Parathyroid adenoma (tissue), 2 donors: ENCODE measurements at regions not wholly inside any gene's neighbourhood (a gene's known extent, or its start where the extent isn't known, plus 50 kb on each side); places are given as distances from the start of the nearest gene placed in this dataset.
"Not testable (repeated sequence)": the region's sequence is repeated elsewhere in the genome, so short reads cannot be mapped to it uniquely, and the experiment has no call there.

Experiments
- H2AFZ ChIP-seq: fragments of 300-600 bp; sonication (generic); one replicate; pipeline ENCODE4 v1.7.0; 2017; ENCODE audit warnings: antibody characterized with exemption, mild to moderate bottlenecking
- H3K27ac ChIP-seq: fragments of 300-600 bp; sonication (generic); one replicate; pipeline ENCODE4 v1.7.0; 2017
- H3K27me3 ChIP-seq: fragments of 300-600 bp; sonication (generic); one replicate; pipeline ENCODE4 v1.7.0; 2017; ENCODE audit warnings: low read length; ENCODE audit not compliant: control insufficient read depth, insufficient read depth
- H3K36me3 ChIP-seq: fragments of 300-600 bp; sonication (generic); one replicate; pipeline ENCODE4 v1.7.0; 2017; ENCODE audit warnings: low read length; ENCODE audit not compliant: control insufficient read depth, insufficient read depth
- H3K4me1 ChIP-seq: fragments of 300-600 bp; sonication (generic); one replicate; pipeline ENCODE4 v1.7.0; 2017; ENCODE audit warnings: control low read depth
- H3K4me2 ChIP-seq: fragments of 300-600 bp; sonication (generic); one replicate; pipeline ENCODE4 v1.7.0; 2017; ENCODE audit warnings: low read length
- H3K4me3 ChIP-seq: fragments of 300-600 bp; sonication (generic); one replicate; pipeline ENCODE4 v1.7.0; 2017; ENCODE audit warnings: low read depth, low read length
- H3K79me2 ChIP-seq: fragments of 300-600 bp; sonication (generic); one replicate; pipeline ENCODE4 v1.7.0; 2017; ENCODE audit warnings: control low read depth
- H3K9ac ChIP-seq: fragments of 300-600 bp; sonication (generic); one replicate; pipeline ENCODE4 v1.7.0; 2017; ENCODE audit warnings: mild to moderate bottlenecking
- H3K9me3 ChIP-seq: fragments of 300-600 bp; sonication (generic); one replicate; pipeline ENCODE4 v1.7.0; 2017; ENCODE audit warnings: low read length; ENCODE audit not compliant: control insufficient read depth
- TF ChIP-seq, protein P1 (sequence below): fragments of 300-600 bp; sonication (generic); IDR thresholded peaks from one replicate; pipeline ENCODE4 v1.7.0; 2017; ENCODE audit warnings: antibody characterized with exemption, mild to moderate bottlenecking
- donor health status: primary hyperparathyroidism.

- H3K9ac ChIP-seq, result no peak overlapping the region
- H3K9me3 ChIP-seq, result no peaks in the 10 kb centered on the region
- no peak overlapping the region for H2AFZ ChIP-seq
- no peaks in the 10 kb centered on the region for H3K4me1 ChIP-seq
- no peak overlapping the region for H3K4me3 ChIP-seq
- H3K27ac ChIP-seq, result no peak overlapping the region
- H3K4me2 ChIP-seq, result no peak overlapping the region
- H3K36me3 ChIP-seq, result no peaks in the 10 kb centered on the region
- H3K79me2 ChIP-seq, result no peaks in the 10 kb centered on the region
- TF ChIP-seq, protein P1, sequence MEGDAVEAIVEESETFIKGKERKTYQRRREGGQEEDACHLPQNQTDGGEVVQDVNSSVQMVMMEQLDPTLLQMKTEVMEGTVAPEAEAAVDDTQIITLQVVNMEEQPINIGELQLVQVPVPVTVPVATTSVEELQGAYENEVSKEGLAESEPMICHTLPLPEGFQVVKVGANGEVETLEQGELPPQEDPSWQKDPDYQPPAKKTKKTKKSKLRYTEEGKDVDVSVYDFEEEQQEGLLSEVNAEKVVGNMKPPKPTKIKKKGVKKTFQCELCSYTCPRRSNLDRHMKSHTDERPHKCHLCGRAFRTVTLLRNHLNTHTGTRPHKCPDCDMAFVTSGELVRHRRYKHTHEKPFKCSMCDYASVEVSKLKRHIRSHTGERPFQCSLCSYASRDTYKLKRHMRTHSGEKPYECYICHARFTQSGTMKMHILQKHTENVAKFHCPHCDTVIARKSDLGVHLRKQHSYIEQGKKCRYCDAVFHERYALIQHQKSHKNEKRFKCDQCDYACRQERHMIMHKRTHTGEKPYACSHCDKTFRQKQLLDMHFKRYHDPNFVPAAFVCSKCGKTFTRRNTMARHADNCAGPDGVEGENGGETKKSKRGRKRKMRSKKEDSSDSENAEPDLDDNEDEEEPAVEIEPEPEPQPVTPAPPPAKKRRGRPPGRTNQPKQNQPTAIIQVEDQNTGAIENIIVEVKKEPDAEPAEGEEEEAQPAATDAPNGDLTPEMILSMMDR, result no peak
- no peaks in the 10 kb centered on the region for H3K27me3 ChIP-seq
These were observed 429.7 kb upstream of the RASGRP1 start for GRCh38 chr15:38994310-38994709.

GRCh38 chr15:38996111-38996631, 431.6 kb upstream of the RASGRP1 start:
- no peak overlapping the region for H2AFZ ChIP-seq
- no peaks in the 10 kb centered on the region for H3K36me3 ChIP-seq
- no peaks in the 10 kb centered on the region for H3K27me3 ChIP-seq
- H3K4me1 ChIP-seq, result no peaks in the 10 kb centered on the region
- TF ChIP-seq, protein P1, result no peak
- H3K79me2 ChIP-seq, result no peaks in the 10 kb centered on the region
- H3K9ac ChIP-seq, result no peak overlapping the region
- H3K4me2 ChIP-seq, result no peak overlapping the region
- no peaks in the 10 kb centered on the region for H3K9me3 ChIP-seq
- no peak overlapping the region for H3K27ac ChIP-seq
- H3K4me3 ChIP-seq, result no peak overlapping the region

- H3K27me3 ChIP-seq, result no peaks in the 10 kb centered on the region
- no peak overlapping the region for H2AFZ ChIP-seq
- no peak overlapping the region for H3K4me2 ChIP-seq
- H3K79me2 ChIP-seq, result no peaks in the 10 kb centered on the region
- no peaks in the 10 kb centered on the region for H3K4me1 ChIP-seq
- H3K27ac ChIP-seq, result no peak overlapping the region
- no peaks in the 10 kb centered on the region for H3K9me3 ChIP-seq
- TF ChIP-seq, protein P1, result no peak
- no peak overlapping the region for H3K4me3 ChIP-seq
- no peaks in the 10 kb centered on the region for H3K36me3 ChIP-seq
- H3K9ac ChIP-seq, result no peak overlapping the region
These were observed 433.2 kb upstream of the RASGRP1 start for GRCh38 chr15:38997841-38998240.

DNA sequence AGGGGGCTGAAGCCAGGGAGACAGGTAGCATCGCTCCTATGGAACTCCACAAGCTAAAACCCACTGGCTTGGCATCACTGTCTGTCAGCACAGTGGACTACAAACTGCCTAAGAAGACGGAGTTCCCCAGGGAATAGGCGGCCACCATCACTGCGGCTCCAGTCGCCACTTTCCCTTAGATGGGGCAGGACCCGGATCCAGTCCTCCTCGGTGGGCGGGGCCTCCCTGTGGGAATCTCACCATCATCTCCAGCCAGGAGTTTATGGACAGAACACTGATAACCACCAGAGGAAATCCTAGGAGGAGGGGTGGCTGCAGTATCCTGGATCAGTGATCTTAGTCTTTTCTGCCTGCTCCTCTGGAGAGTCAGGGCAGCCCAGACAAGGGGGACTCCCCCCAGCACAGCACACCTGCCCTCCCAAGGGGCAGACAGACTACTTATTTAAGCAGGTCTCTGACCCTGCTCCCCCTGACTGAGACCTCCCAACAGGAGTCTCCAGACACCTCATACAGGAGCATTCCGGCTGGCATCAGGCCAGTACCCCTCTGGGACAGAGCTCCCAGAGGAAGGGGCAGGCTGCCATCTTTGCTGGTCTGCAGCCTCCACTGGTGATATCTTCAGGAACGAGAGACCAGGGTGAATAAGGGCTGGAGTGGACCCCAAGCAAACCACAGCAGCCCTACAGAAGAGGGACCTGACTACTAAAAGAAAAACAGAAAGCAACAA, 435.6 kb upstream of the RASGRP1 start:
- Histone ChIP-seq H3K9me3 (no peaks in the 10 kb centered on the region), H3K27me3 (no peaks in the 10 kb centered on the region), H3K27ac (no peak overlapping the region), H2AFZ (no peak overlapping the region), H3K4me1 (no peaks in the 10 kb centered on the region), H3K9ac (no peak overlapping the region), H3K4me3 (no peak overlapping the region), H3K4me2 (no peak overlapping the region), H3K36me3 (no peaks in the 10 kb centered on the region), H3K79me2 (no peaks in the 10 kb centered on the region)
- TF ChIP-seq, protein P1, result no peak

- Histone ChIP-seq H3K4me1 (no peaks in the 10 kb centered on the region), H3K4me2 (no peak overlapping the region), H3K27me3 (no peaks in the 10 kb centered on the region), H3K79me2 (no peaks in the 10 kb centered on the region), H3K27ac (no peak overlapping the region), H3K9me3 (no peaks in the 10 kb centered on the region), H3K9ac (no peak overlapping the region), H3K4me3 (no peak overlapping the region), H2AFZ (no peak overlapping the region), H3K36me3 (no peaks in the 10 kb centered on the region)
- TF ChIP-seq, protein P1, result no peak
These were observed 445.1 kb upstream of the RASGRP1 start for GRCh38 chr15:39009740-39010139.

DNA sequence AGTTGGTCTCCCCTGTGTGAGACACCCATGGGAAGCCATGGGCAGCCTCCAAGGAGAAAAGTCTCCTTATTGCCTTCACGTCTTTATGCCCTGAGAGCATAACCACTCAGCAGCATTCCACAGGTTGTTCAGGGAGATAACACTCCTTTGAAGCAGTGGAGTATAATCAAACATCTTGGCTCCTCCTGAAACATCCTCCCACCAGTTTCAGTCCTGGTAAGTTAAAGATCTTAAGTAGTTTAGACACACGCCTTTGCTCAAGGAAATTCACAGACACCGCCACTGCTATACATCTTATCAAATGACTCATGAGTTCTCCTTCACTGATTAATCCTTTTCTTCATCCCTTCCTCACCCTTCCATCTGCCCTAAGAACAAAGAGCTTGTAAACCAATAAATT, 446.5 kb upstream of the RASGRP1 start:
- H3K9me3 ChIP-seq, H3K27ac ChIP-seq, H3K4me2 ChIP-seq, H3K27me3 ChIP-seq, H3K4me1 ChIP-seq, H3K79me2 ChIP-seq, H2AFZ ChIP-seq, H3K36me3 ChIP-seq, H3K4me3 ChIP-seq, H3K9ac ChIP-seq: not testable (repeated sequence)
